ENCODE measurements at regions not wholly inside any gene's neighbourhood (a gene's known extent, or its start where the extent isn't known, plus 50 kb on each side); places are given as distances from the start of the nearest gene placed in this dataset.
"Not testable (repeated sequence)": the region's sequence is repeated elsewhere in the genome, so short reads cannot be mapped to it uniquely, and the experiment has no call there.

- intact Hi-C loops (cut with micrococcal nuclease): no loop called here
- Mint-ChIP-seq H3K36me3 (ENCODE audit: low read depth) (no peaks in the 10 kb centered on the region), H3K27ac (no peak overlapping the region), H3K9me3 (no peaks in the 10 kb centered on the region), H3K27me3 (ENCODE audit: low read depth) (peaks cover 23% of the 10 kb centered on the region), H3K4me3 (no peak overlapping the region), H3K4me1 (ENCODE audit: low read depth) (no peaks in the 10 kb centered on the region)
- CTCF ChIA-PET: no interaction called here
- no peak for DNase-seq
Observed at GRCh38 chr19:33866696-33867095, 70.0 kb downstream of the KCTD15 start.

GRCh38 chr19:33868076-33868735 is 71.5 kb downstream of the KCTD15 start:
- H3K4me3 Mint-ChIP-seq: no peak overlapping the region
- H3K4me1 Mint-ChIP-seq (ENCODE audit: low read depth): no peaks in the 10 kb centered on the region
- intact Hi-C loops (cut with micrococcal nuclease): no loop called here
- no peaks in the 10 kb centered on the region for H3K9me3 Mint-ChIP-seq
- no peaks in the 10 kb centered on the region for H3K36me3 Mint-ChIP-seq (ENCODE audit: low read depth)
- DNase-seq: no peak
- CTCF ChIA-PET: interaction anchor here (0.6 kb wide), 1 partner anchor 90 kb away, joined by 3 read pairs; no protein-coding TSS in a partner anchor
- peaks cover 26% of the 10 kb centered on the region for H3K27me3 Mint-ChIP-seq (ENCODE audit: low read depth)
- no peak overlapping the region for H3K27ac Mint-ChIP-seq

- Mint-ChIP-seq H3K27ac (no peak overlapping the region), H3K4me1 (ENCODE audit: low read depth) (no peaks in the 10 kb centered on the region), H3K4me3 (no peak overlapping the region), H3K27me3 (ENCODE audit: low read depth) (peaks cover 29% of the 10 kb centered on the region), H3K36me3 (ENCODE audit: low read depth) (no peaks in the 10 kb centered on the region), H3K9me3 (no peaks in the 10 kb centered on the region)
- no peak for DNase-seq
- intact Hi-C loops (cut with micrococcal nuclease): no loop called here
- CTCF ChIA-PET: interaction anchor here (1.7 kb wide), 1 partner anchor 91 kb away, joined by 6 read pairs; no protein-coding TSS in a partner anchor
Observed at GRCh38 chr19:33868788-33869412, 72.2 kb downstream of the KCTD15 start.

- H3K36me3 Mint-ChIP-seq (ENCODE audit: low read depth); intact Hi-C loops (cut with micrococcal nuclease); H3K27ac Mint-ChIP-seq; H3K9me3 Mint-ChIP-seq; H3K4me1 Mint-ChIP-seq (ENCODE audit: low read depth); H3K4me3 Mint-ChIP-seq; DNase-seq: not testable (repeated sequence)
- H3K27me3 Mint-ChIP-seq (ENCODE audit: low read depth): peaks cover 29% of the 10 kb centered on the region
- CTCF ChIA-PET: interaction anchor here (0.6 to 1.7 kb wide), 4 partner anchors 27 to 132 kb away, joined by 3 to 6 read pairs (median 4); no protein-coding TSS in a partner anchor
Observed at GRCh38 chr19:33870298-33870932, 73.7 kb downstream of the KCTD15 start.

GRCh38 chr19:33871605-33872004 is 74.9 kb downstream of the KCTD15 start:
- Mint-ChIP-seq H3K27me3 (ENCODE audit: low read depth) (peaks cover 31% of the 10 kb centered on the region), H3K27ac (no peak overlapping the region), H3K9me3 (no peaks in the 10 kb centered on the region), H3K4me3 (no peak overlapping the region), H3K36me3 (ENCODE audit: low read depth) (no peaks in the 10 kb centered on the region), H3K4me1 (ENCODE audit: low read depth) (no peaks in the 10 kb centered on the region)
- intact Hi-C loops (cut with micrococcal nuclease): no loop called here
- no peak for DNase-seq
- CTCF ChIA-PET: no interaction called here

GRCh38 chr19:33872445-33873320 is 76.0 kb downstream of the KCTD15 start:
- Mint-ChIP-seq H3K4me1 (ENCODE audit: low read depth) (no peaks in the 10 kb centered on the region), H3K27ac (no peak overlapping the region), H3K27me3 (ENCODE audit: low read depth) (peaks cover 30% of the 10 kb centered on the region), H3K36me3 (ENCODE audit: low read depth) (no peaks in the 10 kb centered on the region), H3K9me3 (no peaks in the 10 kb centered on the region), H3K4me3 (no peak overlapping the region)
- DNase-seq: no peak
- intact Hi-C loops (cut with micrococcal nuclease): no loop called here
- CTCF ChIA-PET: no interaction called here

GRCh38 chr19:33875071-33875470 is 78.4 kb downstream of the KCTD15 start:
- H3K27ac Mint-ChIP-seq: no peak overlapping the region
- H3K36me3 Mint-ChIP-seq (ENCODE audit: low read depth): no peaks in the 10 kb centered on the region
- peaks cover 13% of the 10 kb centered on the region for H3K27me3 Mint-ChIP-seq (ENCODE audit: low read depth)
- intact Hi-C loops (cut with micrococcal nuclease): no loop called here
- H3K9me3 Mint-ChIP-seq: no peaks in the 10 kb centered on the region
- no peak overlapping the region for H3K4me3 Mint-ChIP-seq
- no peaks in the 10 kb centered on the region for H3K4me1 Mint-ChIP-seq (ENCODE audit: low read depth)
- DNase-seq: no peak
- CTCF ChIA-PET: no interaction called here

- Mint-ChIP-seq H3K27me3 (ENCODE audit: low read depth) (peaks cover 13% of the 10 kb centered on the region), H3K4me1 (ENCODE audit: low read depth) (no peaks in the 10 kb centered on the region), H3K27ac (no peak overlapping the region), H3K4me3 (no peak overlapping the region), H3K9me3 (no peaks in the 10 kb centered on the region), H3K36me3 (ENCODE audit: low read depth) (no peaks in the 10 kb centered on the region)
- DNase-seq: no peak
- CTCF ChIA-PET: no interaction called here
- intact Hi-C loops (cut with micrococcal nuclease): no loop called here
Observed at GRCh38 chr19:33876192-33876591, 79.5 kb downstream of the KCTD15 start.

GRCh38 chr19:33878030-33878544 is 81.4 kb downstream of the KCTD15 start:
- Mint-ChIP-seq H3K27me3 (ENCODE audit: low read depth) (peaks cover 6% of the 10 kb centered on the region), H3K4me1 (ENCODE audit: low read depth) (no peaks in the 10 kb centered on the region), H3K4me3 (no peak overlapping the region), H3K27ac (no peak overlapping the region), H3K9me3 (no peaks in the 10 kb centered on the region), H3K36me3 (ENCODE audit: low read depth) (no peaks in the 10 kb centered on the region)
- CTCF ChIA-PET: no interaction called here
- intact Hi-C loops (cut with micrococcal nuclease): no loop called here
- no peak for DNase-seq

- Mint-ChIP-seq H3K36me3 (ENCODE audit: low read depth) (no peaks in the 10 kb centered on the region), H3K27me3 (ENCODE audit: low read depth) (peaks cover 3% of the 10 kb centered on the region), H3K27ac (no peak overlapping the region), H3K4me1 (ENCODE audit: low read depth) (peaks cover 1% of the 10 kb centered on the region), H3K9me3 (no peaks in the 10 kb centered on the region), H3K4me3 (no peak overlapping the region)
- intact Hi-C loops (cut with micrococcal nuclease): no loop called here
- CTCF ChIA-PET: no interaction called here
- DNase-seq: no peak
Observed at GRCh38 chr19:33878910-33879810, 82.5 kb downstream of the KCTD15 start.

- H3K4me3 Mint-ChIP-seq: no peak overlapping the region
- CTCF ChIA-PET: no interaction called here
- peaks cover 3% of the 10 kb centered on the region for H3K27me3 Mint-ChIP-seq (ENCODE audit: low read depth)
- intact Hi-C loops (cut with micrococcal nuclease): no loop called here
- H3K36me3 Mint-ChIP-seq (ENCODE audit: low read depth): no peaks in the 10 kb centered on the region
- DNase-seq: no peak
- no peaks in the 10 kb centered on the region for H3K9me3 Mint-ChIP-seq
- H3K27ac Mint-ChIP-seq: no peak overlapping the region
- H3K4me1 Mint-ChIP-seq (ENCODE audit: low read depth): peaks cover 3% of the 10 kb centered on the region
Observed at GRCh38 chr19:33879818-33880575, 83.3 kb downstream of the KCTD15 start.
